ENCODE measurements at regions not wholly inside any gene's neighbourhood (a gene's known extent, or its start where the extent isn't known, plus 50 kb on each side); places are given as distances from the start of the nearest gene placed in this dataset.
"Not testable (repeated sequence)": the region's sequence is repeated elsewhere in the genome, so short reads cannot be mapped to it uniquely, and the experiment has no call there.

- DNase-seq: no peak
Measured at GRCh38 chr2:34652636-34653035, 1053.5 kb upstream of the FAM98A start.

- no peak for DNase-seq
Measured at GRCh38 chr2:34646901-34647300, 1047.8 kb upstream of the FAM98A start.

- DNase-seq: no peak
Measured at GRCh38 chr2:34632327-34632726, 1033.2 kb upstream of the FAM98A start.

DNA sequence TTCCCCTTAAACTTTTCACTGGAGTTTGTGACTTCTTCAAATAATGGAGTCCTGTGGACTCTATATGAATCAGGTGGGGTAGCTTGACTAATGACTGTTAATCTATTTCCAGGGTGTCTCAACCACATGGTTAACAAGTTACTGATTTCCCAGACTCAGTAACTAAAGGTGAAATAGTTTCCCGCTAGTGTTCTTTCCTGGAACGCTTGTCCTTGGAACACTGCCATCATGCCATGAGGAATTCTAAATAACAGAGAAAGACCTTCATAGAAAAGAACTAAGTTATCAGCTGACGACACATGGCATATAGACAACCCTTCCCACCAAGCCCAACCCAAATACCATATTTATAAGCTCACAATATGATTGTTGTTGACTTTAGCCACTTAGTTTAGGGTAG is 1027.9 kb upstream of the FAM98A start:
- no peak for DNase-seq

DNA sequence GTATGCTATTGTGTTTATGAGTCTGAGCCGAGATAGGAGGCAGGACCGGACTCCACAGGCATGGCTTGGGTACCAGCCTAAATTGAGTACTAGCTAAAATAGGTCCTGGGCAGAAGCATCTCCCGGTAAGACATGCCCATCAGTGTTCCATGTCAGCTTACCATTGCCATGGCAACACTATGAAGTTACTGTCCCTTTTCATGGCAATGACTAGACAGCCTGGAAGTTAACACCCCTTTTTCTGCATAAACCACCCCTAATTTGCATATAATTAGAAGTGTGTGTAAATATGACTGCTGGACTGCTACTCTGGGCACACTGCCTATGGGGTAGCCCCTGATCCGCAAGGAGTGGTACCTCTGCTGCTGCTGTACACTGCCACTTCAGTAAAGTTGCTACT is 1005.1 kb upstream of the FAM98A start:
- DNase-seq: no peak

DNA sequence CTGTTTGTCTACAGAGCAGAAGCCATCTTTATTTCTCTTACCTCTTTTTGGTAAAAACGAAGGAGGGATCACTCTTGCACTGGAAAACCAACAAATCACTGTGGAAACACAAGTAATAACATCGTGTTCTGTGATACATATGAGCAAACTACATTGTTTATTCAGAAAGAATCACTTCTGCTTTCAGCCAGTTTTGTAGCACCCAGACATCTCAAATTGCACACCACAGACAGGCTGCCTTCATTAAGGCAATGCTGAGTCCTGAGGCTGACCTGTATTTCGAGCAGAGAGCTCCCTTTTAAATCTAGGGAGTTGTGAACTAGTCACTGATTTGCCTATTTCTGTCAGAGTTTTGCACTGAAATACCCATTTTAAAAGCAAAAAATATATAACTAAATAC is 1003.2 kb upstream of the FAM98A start:
- no peak for DNase-seq

- DNase-seq: no peak
Measured at GRCh38 chr2:34601561-34601960, 1002.5 kb upstream of the FAM98A start.

DNA sequence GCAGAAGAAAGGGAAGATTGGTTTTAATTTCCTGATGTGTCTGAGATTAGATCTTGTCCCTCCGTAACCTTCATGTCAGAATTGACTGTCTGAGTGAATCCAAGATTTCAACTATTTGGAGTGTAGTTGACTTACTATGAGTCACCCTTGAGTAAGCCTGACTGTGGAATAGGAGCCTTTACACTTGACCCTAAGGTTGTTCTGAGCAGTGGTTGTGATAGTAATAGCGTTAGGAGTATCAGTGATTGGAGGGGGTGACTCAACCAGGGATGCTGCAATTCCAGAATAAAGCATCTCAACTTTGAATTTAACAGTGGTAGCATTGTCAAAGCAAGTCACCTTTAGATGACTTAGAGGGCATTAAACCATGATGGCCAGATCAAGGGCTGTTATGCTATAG is 979.5 kb upstream of the FAM98A start:
- DNase-seq: no peak

- DNase-seq: no peak
Measured at GRCh38 chr2:34570266-34570872, 971.3 kb upstream of the FAM98A start.

DNA sequence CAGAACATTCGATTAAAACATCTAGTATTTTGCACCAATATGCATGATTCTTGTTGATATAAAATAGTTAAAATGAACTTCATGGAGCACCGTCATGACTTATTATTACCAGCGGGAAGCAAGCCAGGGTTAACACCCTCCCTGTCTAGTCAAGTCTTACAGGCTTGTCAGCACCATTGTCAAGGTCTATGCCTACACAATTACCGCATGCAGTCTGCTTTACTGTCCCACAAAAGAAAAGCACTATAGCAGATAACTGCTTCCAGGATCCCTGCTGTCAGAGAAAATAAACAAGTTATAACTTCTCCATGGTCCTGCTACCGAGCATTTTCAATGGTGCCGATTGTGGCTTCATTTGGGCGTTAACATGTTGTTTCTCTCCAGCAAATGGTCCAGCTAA is 968.0 kb upstream of the FAM98A start:
- no peak for DNase-seq

DNA sequence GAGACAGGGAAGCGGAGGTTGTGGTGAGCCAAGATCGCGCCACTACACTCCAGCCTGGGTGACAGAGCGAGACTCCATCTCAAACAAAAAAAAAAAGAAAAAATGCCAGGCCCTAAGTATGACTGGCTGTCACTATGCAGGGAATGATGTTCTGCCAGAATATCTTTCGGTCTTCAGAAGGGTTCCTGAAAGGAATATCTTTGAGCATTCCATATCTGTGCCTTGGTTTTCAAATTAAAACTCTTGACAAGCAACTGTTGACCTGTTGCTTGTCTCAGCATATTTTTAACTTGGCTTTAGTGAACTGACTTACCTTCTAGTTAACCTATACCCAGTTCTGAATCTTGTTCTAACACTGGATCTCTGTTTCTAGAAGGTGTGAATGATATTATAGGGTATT is 953.2 kb upstream of the FAM98A start:
- DNase-seq: no peak

GRCh38 chr2:34549710-34550345 is 950.7 kb upstream of the FAM98A start:
- no peak for DNase-seq

DNA sequence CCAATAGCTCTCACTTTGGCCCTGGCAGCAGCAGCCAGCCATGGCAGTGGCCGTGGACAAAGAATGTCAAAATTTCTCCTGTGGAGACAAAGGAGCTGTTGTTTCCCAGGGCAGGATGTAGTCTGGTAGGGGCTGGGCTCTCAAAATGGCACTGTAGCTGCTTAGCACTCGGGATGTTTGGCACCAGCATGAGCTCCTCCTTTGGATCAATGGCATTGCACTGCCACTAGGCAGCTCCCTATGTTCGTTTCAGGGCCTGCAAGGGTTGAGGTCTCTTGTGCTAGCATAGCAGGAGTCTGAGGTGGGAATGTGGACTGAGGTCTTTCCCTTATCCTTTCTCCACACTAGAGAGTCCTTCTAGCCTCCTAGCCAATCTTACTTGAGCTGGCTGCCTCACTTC is 948.8 kb upstream of the FAM98A start:
- DNase-seq: no peak

GRCh38 chr2:34547340-34547739 is 948.2 kb upstream of the FAM98A start:
- DNase-seq: no peak

GRCh38 chr2:34545486-34546136 is 946.5 kb upstream of the FAM98A start:
- no peak for DNase-seq

- no peak for DNase-seq
Measured at GRCh38 chr2:34534761-34535160, 935.7 kb upstream of the FAM98A start.

- DNase-seq: no peak
Measured at GRCh38 chr2:34534341-34534740, 935.2 kb upstream of the FAM98A start.

DNA sequence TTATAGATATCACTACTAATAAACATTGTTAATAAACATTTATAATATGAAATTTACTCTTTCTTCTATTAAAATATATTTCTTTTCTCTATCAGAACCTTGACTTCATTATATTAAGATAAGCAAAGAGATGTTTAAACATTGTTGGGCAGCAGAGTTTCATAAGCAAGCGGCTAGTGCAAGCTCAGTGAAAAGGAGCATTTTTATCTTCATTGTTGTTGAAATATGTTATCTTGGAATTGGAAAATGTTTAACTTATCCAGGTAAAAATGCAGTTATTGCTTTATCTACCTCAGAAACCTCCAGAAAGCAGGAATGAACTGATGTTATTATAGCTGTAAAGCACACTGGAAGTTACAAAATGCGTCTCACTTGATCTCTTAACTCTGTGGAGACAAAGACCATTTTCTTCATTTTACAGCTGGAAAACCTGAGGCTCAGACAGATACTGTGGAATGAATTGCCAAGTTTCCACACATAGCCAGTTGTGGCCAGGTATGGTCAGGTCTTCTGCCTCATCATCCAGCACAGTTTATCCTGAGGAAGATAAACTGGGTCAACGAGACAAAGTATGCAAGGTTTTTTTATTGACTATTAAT is 934.6 kb upstream of the FAM98A start:
- no peak for DNase-seq

DNA sequence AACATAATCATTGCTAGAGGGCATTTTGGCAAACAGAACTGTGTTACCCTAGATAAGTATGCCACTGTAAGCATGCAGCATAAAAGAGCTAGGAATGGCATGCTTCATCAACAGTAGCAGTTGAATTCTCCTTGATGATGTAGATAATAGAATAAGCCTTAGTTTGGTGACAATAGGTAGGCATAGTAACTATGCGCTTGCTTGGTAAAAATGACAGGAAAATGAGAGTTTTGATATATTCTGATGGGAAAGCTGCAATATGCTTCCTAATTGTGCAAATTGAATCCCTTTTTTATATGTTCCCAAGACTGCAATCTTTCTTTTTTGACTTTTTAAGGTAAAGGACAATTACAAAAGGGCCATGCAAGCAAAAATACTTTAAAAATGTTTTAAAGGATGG is 930.9 kb upstream of the FAM98A start:
- DNase-seq: no peak

DNA sequence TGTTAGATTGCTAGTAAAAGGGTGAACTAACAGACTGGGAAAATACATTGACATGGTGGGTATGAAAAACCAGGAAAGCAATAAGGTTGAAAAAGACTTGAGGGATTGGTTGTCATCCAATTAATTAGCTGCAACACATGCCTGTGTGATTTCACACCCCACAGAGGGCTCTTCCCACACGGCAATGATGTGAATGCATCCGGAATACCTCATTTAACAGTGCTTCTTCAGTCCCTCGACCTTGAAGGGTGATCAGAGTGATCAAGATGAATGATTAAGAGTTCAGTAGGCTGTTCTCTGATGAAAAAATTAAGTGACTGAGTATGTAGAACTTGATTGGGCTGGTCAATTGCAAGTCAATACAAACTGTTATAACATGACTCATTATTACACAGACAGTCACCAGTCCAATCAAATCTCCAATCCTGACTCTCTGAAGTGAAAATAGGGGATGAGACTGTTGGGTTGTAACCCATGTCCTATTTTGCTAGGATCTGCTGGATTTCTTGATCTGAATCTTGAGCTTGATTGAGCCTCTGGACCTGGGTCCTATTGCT is 924.9 kb upstream of the FAM98A start:
- DNase-seq: no peak

DNA sequence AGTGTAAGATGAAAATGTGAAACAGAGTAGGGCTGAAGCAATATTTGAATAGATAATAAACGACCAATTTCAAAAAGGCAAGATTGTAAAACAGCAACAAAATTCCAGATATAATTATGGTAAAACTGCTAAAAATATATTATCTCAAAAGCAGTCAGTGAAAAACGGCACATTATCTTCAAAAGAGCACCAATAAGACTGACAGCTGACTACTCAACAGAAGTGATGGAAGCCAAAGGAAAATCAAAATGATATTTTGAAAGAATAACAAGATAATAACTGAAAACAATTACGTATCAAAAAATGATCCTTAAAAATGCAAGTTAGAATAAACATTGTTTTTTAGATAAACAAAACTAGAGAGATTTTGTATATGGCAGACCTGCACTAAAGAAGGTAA is 920.6 kb upstream of the FAM98A start:
- no peak for DNase-seq

- no peak for DNase-seq
Measured at GRCh38 chr2:34498561-34498960, 899.5 kb upstream of the FAM98A start.

GRCh38 chr2:34494192-34494591 is 895.1 kb upstream of the FAM98A start:
- not testable (repeated sequence) for DNase-seq
